ENCODE measurements at regions not wholly inside any gene's neighbourhood (a gene's known extent, or its start where the extent isn't known, plus 50 kb on each side); places are given as distances from the start of the nearest gene placed in this dataset.

DNA sequence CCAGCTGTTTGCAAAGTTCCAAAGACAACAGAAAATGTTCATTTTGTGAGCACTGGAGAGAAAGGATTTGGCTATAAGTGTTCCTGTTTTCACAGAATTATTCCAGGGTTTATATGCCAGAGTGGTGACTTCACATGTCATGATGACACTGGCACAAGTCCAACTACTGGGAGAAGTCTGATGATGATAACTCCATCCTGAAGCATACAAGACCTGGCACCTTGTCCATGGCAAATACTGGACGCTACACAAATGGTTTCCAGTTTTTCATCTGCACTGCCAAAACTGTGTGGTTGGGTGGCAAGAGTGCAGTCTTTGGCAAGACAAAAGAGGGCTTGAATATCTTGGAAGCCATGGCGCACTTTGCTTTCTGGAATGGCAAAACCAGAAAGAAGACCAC lies 385.0 kb downstream of the CDH11 start:
- SMC1A ChIA-PET (ENCODE audit: uncharacterized antibody, unreplicated experiment) = no interaction called here
- Histone ChIP-seq H3K36me3 (ENCODE audit: control insufficient read depth in 2 of 2, insufficient read depth in 2 of 2, low read length in 1 of 2) (no peaks in the 10 kb centered on the region), H3K27ac (ENCODE audit: control insufficient read depth, insufficient read depth) (no peak overlapping the region), H2AFZ (ENCODE audit: control insufficient read depth, low read depth, low read length) (no peak overlapping the region), H3K4me3 (no peak overlapping the region), H3K9ac (ENCODE audit: control insufficient read depth, insufficient read depth, low read length) (no peak overlapping the region), H3K4me1 (ENCODE audit: control insufficient read depth, insufficient read depth, low read length) (no peaks in the 10 kb centered on the region), H3K27me3 (replicated peaks in 1 of 2; ENCODE audit: control insufficient read depth in 2 of 2, insufficient read depth in 2 of 2, low read length in 1 of 2) (no peaks in the 10 kb centered on the region), H3K79me2 (ENCODE audit: control insufficient read depth, insufficient read depth, low read length) (no peaks in the 10 kb centered on the region), H3K4me2 (ENCODE audit: control insufficient read depth, insufficient read depth) (no peak overlapping the region), H3K9me3 (replicated peaks; ENCODE audit: control insufficient read depth, insufficient read depth, low read length) (no peaks in the 10 kb centered on the region), H4K20me1 (ENCODE audit: control insufficient read depth, insufficient read depth) (no peaks in the 10 kb centered on the region)
- no peak for ATAC-seq
- DNase-seq (ENCODE audit: low read depth, low spot score) = no peak
- no peak for TF ChIP-seq ZNF207 (IDR thresholded peaks at IDR 0.05; ENCODE audit: borderline replicate concordance)
- no peak for TF ChIP-seq ZBED1 (IDR thresholded peaks at IDR 0.05; ENCODE audit: borderline replicate concordance)
- TF ChIP-seq BCL11A (IDR thresholded peaks at IDR 0.05; ENCODE audit: low read depth, low read length) = no peak
- POLR2A ChIA-PET = no interaction called here
- no TSS peak for BruUV-seq (replicated peaks)
- FAIRE-seq = no peak
- RAD21 ChIA-PET (ENCODE audit: unreplicated experiment) = no interaction called here
- intact Hi-C loops (cut with micrococcal nuclease; ENCODE audit: unreplicated experiment) = no loop called here
- CTCF ChIA-PET = no interaction called here
- WGBS (ENCODE audit: insufficient coverage, insufficient replicate concordance, low lambda C conversion rate, missing lambda C conversion rate) = 25% methylated on average over 2 of the region's 2 CpGs
- in situ Hi-C loops (cut with MboI) = no loop called here

DNA sequence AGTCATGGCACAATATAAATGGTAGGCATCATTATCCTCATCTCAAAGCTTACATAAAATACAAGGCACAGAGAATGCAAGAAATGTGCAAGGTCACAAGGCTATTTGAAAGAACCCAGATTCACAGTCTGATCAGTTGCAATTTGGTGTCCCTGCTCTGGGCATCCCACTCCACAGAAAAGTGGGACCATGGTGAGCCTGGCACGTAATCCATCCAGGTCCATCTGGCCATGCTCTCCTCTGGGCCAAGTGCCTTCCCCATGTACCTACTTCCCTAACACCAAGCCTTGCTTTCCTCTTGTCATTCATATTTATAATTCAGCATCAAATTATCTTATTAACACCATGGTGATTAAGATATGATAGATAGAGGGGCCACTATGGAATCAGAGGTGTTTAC lies 390.0 kb downstream of the CDH11 start:
- H3K4me1 ChIP-seq (ENCODE audit: control insufficient read depth, insufficient read depth, low read length) = no peaks in the 10 kb centered on the region
- CTCF ChIA-PET = no interaction called here
- in situ Hi-C loops (cut with MboI) = no loop called here
- SMC1A ChIA-PET (ENCODE audit: uncharacterized antibody, unreplicated experiment) = no interaction called here
- no peaks in the 10 kb centered on the region for H3K79me2 ChIP-seq (ENCODE audit: control insufficient read depth, insufficient read depth, low read length)
- RAD21 ChIA-PET (ENCODE audit: unreplicated experiment) = no interaction called here
- ATAC-seq (no peak), FAIRE-seq (no peak), DNase-seq (ENCODE audit: low read depth, low spot score) (no peak)
- H3K36me3 ChIP-seq (ENCODE audit: control insufficient read depth in 2 of 2, insufficient read depth in 2 of 2, low read length in 1 of 2) = no peaks in the 10 kb centered on the region; a peak in 1 of 4 replicates
- intact Hi-C loops (cut with micrococcal nuclease; ENCODE audit: unreplicated experiment) = no loop called here
- no peak overlapping the region for H2AFZ ChIP-seq (ENCODE audit: control insufficient read depth, low read depth, low read length)
- no peak overlapping the region for H3K4me3 ChIP-seq
- H3K4me2 ChIP-seq (ENCODE audit: control insufficient read depth, insufficient read depth) = no peak overlapping the region
- no peaks in the 10 kb centered on the region for H3K27me3 ChIP-seq (replicated peaks in 1 of 2; ENCODE audit: control insufficient read depth in 2 of 2, insufficient read depth in 2 of 2, low read length in 1 of 2)
- no TSS peak for BruUV-seq (replicated peaks)
- H4K20me1 ChIP-seq (ENCODE audit: control insufficient read depth, insufficient read depth) = no peaks in the 10 kb centered on the region
- 10% methylated on average over 1 of the region's 1 CpG for WGBS (ENCODE audit: insufficient coverage, insufficient replicate concordance, low lambda C conversion rate, missing lambda C conversion rate)
- POLR2A ChIA-PET = no interaction called here
- no peak overlapping the region for H3K27ac ChIP-seq (ENCODE audit: control insufficient read depth, insufficient read depth)
- no peaks in the 10 kb centered on the region for H3K9me3 ChIP-seq (replicated peaks; ENCODE audit: control insufficient read depth, insufficient read depth, low read length)
- no peak overlapping the region for H3K9ac ChIP-seq (ENCODE audit: control insufficient read depth, insufficient read depth, low read length)
- TF ChIP-seq CHD2 (IDR thresholded peaks at IDR 0.05; ENCODE audit: borderline replicate concordance, low read depth, low read length) (no peak), BMI1 (IDR thresholded peaks at IDR 0.05; ENCODE audit: borderline replicate concordance) (no peak), POLR2AphosphoS5 (IDR thresholded peaks at IDR 0.05; ENCODE audit: low read length) (no peak), HDAC2 (IDR thresholded peaks at IDR 0.05) (no peak), PAX5 (IDR thresholded peaks at IDR 0.05; ENCODE audit: borderline replicate concordance, low read depth, low read length) (no peak), YY1 (IDR thresholded peaks at IDR 0.05; ENCODE audit: low read depth, low read length) (no peak), EED (IDR thresholded peaks at IDR 0.05; ENCODE audit: low read depth) (no peak), MYB (IDR thresholded peaks at IDR 0.05; ENCODE audit: borderline replicate concordance, low read depth, low read length) (no peak), IKZF1 (conservative IDR thresholded peaks at IDR 0.05) (no peak), ZNF207 (IDR thresholded peaks at IDR 0.05; ENCODE audit: borderline replicate concordance) (no peak)
- TF ChIP-seq, protein P1, sequence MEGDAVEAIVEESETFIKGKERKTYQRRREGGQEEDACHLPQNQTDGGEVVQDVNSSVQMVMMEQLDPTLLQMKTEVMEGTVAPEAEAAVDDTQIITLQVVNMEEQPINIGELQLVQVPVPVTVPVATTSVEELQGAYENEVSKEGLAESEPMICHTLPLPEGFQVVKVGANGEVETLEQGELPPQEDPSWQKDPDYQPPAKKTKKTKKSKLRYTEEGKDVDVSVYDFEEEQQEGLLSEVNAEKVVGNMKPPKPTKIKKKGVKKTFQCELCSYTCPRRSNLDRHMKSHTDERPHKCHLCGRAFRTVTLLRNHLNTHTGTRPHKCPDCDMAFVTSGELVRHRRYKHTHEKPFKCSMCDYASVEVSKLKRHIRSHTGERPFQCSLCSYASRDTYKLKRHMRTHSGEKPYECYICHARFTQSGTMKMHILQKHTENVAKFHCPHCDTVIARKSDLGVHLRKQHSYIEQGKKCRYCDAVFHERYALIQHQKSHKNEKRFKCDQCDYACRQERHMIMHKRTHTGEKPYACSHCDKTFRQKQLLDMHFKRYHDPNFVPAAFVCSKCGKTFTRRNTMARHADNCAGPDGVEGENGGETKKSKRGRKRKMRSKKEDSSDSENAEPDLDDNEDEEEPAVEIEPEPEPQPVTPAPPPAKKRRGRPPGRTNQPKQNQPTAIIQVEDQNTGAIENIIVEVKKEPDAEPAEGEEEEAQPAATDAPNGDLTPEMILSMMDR (IDR thresholded peaks at IDR 0.05 in 2 of 3, conservative IDR thresholded peaks at IDR 0.05 in 1 of 3; ENCODE audit: control insufficient read depth in 2 of 3, extremely low read depth in 1 of 3, insufficient read depth in 1 of 3, low read depth in 3 of 3, low read length in 3 of 3) = no peak
- TF ChIP-seq, protein P2, sequence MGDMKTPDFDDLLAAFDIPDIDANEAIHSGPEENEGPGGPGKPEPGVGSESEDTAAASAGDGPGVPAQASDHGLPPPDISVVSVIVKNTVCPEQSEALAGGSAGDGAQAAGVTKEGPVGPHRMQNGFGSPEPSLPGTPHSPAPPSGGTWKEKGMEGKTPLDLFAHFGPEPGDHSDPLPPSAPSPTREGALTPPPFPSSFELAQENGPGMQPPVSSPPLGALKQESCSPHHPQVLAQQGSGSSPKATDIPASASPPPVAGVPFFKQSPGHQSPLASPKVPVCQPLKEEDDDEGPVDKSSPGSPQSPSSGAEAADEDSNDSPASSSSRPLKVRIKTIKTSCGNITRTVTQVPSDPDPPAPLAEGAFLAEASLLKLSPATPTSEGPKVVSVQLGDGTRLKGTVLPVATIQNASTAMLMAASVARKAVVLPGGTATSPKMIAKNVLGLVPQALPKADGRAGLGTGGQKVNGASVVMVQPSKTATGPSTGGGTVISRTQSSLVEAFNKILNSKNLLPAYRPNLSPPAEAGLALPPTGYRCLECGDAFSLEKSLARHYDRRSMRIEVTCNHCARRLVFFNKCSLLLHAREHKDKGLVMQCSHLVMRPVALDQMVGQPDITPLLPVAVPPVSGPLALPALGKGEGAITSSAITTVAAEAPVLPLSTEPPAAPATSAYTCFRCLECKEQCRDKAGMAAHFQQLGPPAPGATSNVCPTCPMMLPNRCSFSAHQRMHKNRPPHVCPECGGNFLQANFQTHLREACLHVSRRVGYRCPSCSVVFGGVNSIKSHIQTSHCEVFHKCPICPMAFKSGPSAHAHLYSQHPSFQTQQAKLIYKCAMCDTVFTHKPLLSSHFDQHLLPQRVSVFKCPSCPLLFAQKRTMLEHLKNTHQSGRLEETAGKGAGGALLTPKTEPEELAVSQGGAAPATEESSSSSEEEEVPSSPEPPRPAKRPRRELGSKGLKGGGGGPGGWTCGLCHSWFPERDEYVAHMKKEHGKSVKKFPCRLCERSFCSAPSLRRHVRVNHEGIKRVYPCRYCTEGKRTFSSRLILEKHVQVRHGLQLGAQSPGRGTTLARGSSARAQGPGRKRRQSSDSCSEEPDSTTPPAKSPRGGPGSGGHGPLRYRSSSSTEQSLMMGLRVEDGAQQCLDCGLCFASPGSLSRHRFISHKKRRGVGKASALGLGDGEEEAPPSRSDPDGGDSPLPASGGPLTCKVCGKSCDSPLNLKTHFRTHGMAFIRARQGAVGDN (IDR thresholded peaks at IDR 0.05) = no peak
